Neural cell (in vitro differentiated cells): ENCODE measurements at regions not wholly inside any gene's neighbourhood (a gene's known extent, or its start where the extent isn't known, plus 50 kb on each side); places are given as distances from the start of the nearest gene placed in this dataset.

Experiments
- H2AFZ ChIP-seq: fragments of 200-600, 300-800 bp; sonication (generic), shearing (Covaris generic); 2 replicates; pipeline ENCODE4 v1.6.0; 2014; ENCODE audit warnings: low read depth, mild to moderate bottlenecking, antibody characterized with exemption, low read length, moderate library complexity
- H3F3A ChIP-seq: fragments of 200-600 bp; shearing (Covaris generic); 2 replicates; pipeline ENCODE4 v1.6.1; 2016; ENCODE audit warnings: mild to moderate bottlenecking, moderate library complexity, mixed read lengths, antibody characterized with exemption, low read length; ENCODE audit not compliant: insufficient read depth, poor library complexity, severe bottlenecking
- H3K27ac ChIP-seq: fragments of 200-600, 300-800 bp; sonication (generic), shearing (Covaris generic); 2 replicates; pipeline ENCODE4 v1.5.1; 2014; ENCODE audit warnings: mild to moderate bottlenecking, low read length, moderate library complexity
- H3K27me3 ChIP-seq: fragments of 300-800, 200-600 bp; sonication (generic), shearing (Covaris generic); 2 replicates; pipeline ENCODE4 v1.6.0; 2014; ENCODE audit warnings: mild to moderate bottlenecking, low read depth, low read length, moderate library complexity; ENCODE audit not compliant: insufficient read depth
- H3K36me3 ChIP-seq: fragments of 300-800, 200-600 bp; sonication (generic), shearing (Covaris generic); 2 replicates; pipeline ENCODE4 v1.5.1; 2014; ENCODE audit warnings: mild to moderate bottlenecking, antibody characterized with exemption, low read length, moderate library complexity; ENCODE audit not compliant: insufficient read depth
- H3K4me2 ChIP-seq: fragments of 300-800, 200-600 bp; sonication (generic), shearing (Covaris generic); 2 replicates; pipeline ENCODE4 v1.6.0; 2014; ENCODE audit warnings: mild to moderate bottlenecking, low read length
- H3K4me3 ChIP-seq: fragments of 300-800, 200-600 bp; sonication (generic), shearing (Covaris generic); 2 replicates; pipeline ENCODE4 v1.5.1; 2014; ENCODE audit warnings: mild to moderate bottlenecking, low read length, moderate library complexity
- H3K79me2 ChIP-seq: fragments of 200-600 bp; shearing (Covaris generic); replicated peaks from 2 replicates; pipeline ENCODE4 v1.6.0; 2014; ENCODE audit warnings: mild to moderate bottlenecking, low read length, moderate library complexity; ENCODE audit not compliant: insufficient read depth
- H3K9ac ChIP-seq: fragments of 300-800, 200-600 bp; sonication (generic), shearing (Covaris generic); 2 replicates; pipeline ENCODE4 v1.6.1; 2016; ENCODE audit warnings: mild to moderate bottlenecking, low read length, mixed read lengths
- H3K9me2 ChIP-seq: fragments of 200-600 bp; shearing (Covaris generic); 2 replicates; pipeline ENCODE4 v1.6.1; 2016; ENCODE audit warnings: mild to moderate bottlenecking, low read length, mixed read lengths; ENCODE audit not compliant: insufficient read depth
- H3K9me3 ChIP-seq: fragments of 200-600, 300-800 bp; sonication (generic), shearing (Covaris generic); 2 replicates; pipeline ENCODE4 v1.6.1; 2016; ENCODE audit warnings: mild to moderate bottlenecking, mixed run types, low read length, moderate library complexity, mixed read lengths
- H4K20me1 ChIP-seq: fragments of 200-600 bp; shearing (Covaris generic); 2 replicates; pipeline ENCODE4 v1.6.1; 2016; ENCODE audit warnings: mild to moderate bottlenecking, mixed run types; ENCODE audit not compliant: insufficient read depth
- EP300 ChIP-seq: fragments of 450-650 bp; conservative IDR thresholded peaks from 2 replicates; pipeline ENCODE4 v1.6.1; 2014; ENCODE audit warnings: antibody characterized with exemption, mild to moderate bottlenecking, moderate library complexity; ENCODE audit not compliant: poor library complexity, severe bottlenecking
- EZH2 ChIP-seq: fragments of 200-600, 300-800 bp; shearing (Covaris generic), sonication (generic); IDR thresholded peaks from 2 replicates; pipeline ENCODE4 v1.6.1; 2014; ENCODE audit warnings: antibody characterized with exemption, low read length, borderline replicate concordance, mild to moderate bottlenecking; ENCODE audit not compliant: insufficient read depth, poor library complexity, severe bottlenecking
- MXI1 ChIP-seq: fragments of 450-650 bp; conservative IDR thresholded peaks from 2 replicates; pipeline ENCODE4 v1.6.1; 2014; ENCODE audit warnings: antibody characterized with exemption, mild to moderate bottlenecking; ENCODE audit not compliant: poor library complexity, severe bottlenecking
- POLR2AphosphoS5 ChIP-seq: IDR thresholded peaks from 2 replicates; pipeline ENCODE4 v1.6.1; 2012
- RAD21 ChIP-seq: fragments of 450-650 bp; conservative IDR thresholded peaks from 2 replicates; pipeline ENCODE4 v1.6.1; 2014; ENCODE audit warnings: antibody characterized with exemption, mild to moderate bottlenecking, moderate library complexity
- REST ChIP-seq: IDR thresholded peaks from 2 replicates; pipeline ENCODE4 v1.6.1; 2012; ENCODE audit warnings: borderline replicate concordance
- SMC3 ChIP-seq: fragments of 450-650 bp; conservative IDR thresholded peaks from 2 replicates; pipeline ENCODE4 v1.6.1; 2014; ENCODE audit warnings: antibody characterized with exemption, mild to moderate bottlenecking, moderate library complexity; ENCODE audit not compliant: poor library complexity
- TAF1 ChIP-seq: IDR thresholded peaks from 2 replicates; pipeline ENCODE4 v1.6.1; 2012; ENCODE audit warnings: low read depth
- TF ChIP-seq, protein P1 (sequence below): fragments of 450-650 bp; IDR thresholded peaks from 2 replicates; pipeline ENCODE4 v1.5.1; 2014; ENCODE audit warnings: antibody characterized with exemption, mild to moderate bottlenecking, moderate library complexity; ENCODE audit not compliant: poor library complexity, severe bottlenecking

DNA sequence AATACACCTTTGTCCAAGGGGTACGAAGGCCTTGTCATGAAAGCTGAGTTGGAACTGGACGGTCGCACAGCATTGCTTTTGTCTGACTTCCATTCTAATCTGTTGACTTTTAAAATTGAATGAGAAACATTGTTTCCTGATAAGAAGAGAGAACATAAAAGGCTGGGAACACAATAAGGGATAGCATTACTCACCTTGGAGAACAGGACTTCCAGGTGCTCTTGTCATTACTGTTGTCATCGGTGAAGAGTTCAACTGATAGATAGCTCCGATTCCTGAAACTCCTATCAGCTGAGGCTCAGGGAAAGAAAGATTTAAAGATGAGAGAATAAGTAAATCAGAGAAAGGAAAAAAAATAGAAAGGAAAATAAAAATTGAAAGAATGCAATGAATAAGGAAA, 351.1 kb downstream of the KCNJ2 start:
- no peak for TF ChIP-seq SMC3
- no peak for TF ChIP-seq EP300
- no peak for TF ChIP-seq REST
- no peak for TF ChIP-seq TAF1
- TF ChIP-seq, protein P1, sequence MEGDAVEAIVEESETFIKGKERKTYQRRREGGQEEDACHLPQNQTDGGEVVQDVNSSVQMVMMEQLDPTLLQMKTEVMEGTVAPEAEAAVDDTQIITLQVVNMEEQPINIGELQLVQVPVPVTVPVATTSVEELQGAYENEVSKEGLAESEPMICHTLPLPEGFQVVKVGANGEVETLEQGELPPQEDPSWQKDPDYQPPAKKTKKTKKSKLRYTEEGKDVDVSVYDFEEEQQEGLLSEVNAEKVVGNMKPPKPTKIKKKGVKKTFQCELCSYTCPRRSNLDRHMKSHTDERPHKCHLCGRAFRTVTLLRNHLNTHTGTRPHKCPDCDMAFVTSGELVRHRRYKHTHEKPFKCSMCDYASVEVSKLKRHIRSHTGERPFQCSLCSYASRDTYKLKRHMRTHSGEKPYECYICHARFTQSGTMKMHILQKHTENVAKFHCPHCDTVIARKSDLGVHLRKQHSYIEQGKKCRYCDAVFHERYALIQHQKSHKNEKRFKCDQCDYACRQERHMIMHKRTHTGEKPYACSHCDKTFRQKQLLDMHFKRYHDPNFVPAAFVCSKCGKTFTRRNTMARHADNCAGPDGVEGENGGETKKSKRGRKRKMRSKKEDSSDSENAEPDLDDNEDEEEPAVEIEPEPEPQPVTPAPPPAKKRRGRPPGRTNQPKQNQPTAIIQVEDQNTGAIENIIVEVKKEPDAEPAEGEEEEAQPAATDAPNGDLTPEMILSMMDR, result no peak
- TF ChIP-seq MXI1, result no peak
- no peak for TF ChIP-seq POLR2AphosphoS5
- TF ChIP-seq RAD21, result no peak
- TF ChIP-seq EZH2, result no peak
- H2AFZ ChIP-seq, result no peak overlapping the region
- no peak overlapping the region for H3K4me2 ChIP-seq
- no peak overlapping the region for H3K4me3 ChIP-seq
- no peaks in the 10 kb centered on the region for H3K27me3 ChIP-seq
- no peaks in the 10 kb centered on the region for H3K9me2 ChIP-seq
- H3K9ac ChIP-seq, result no peak overlapping the region
- H4K20me1 ChIP-seq, result no peaks in the 10 kb centered on the region
- H3K27ac ChIP-seq, result no peak overlapping the region
- no peaks in the 10 kb centered on the region for H3K36me3 ChIP-seq
- H3K79me2 ChIP-seq, result no peaks in the 10 kb centered on the region
- no peaks in the 10 kb centered on the region for H3K9me3 ChIP-seq
- H3F3A ChIP-seq, result no peaks in the 10 kb centered on the region

GRCh38 chr17:70520956-70521355, 351.6 kb downstream of the KCNJ2 start:
- H3K27me3 ChIP-seq, result no peaks in the 10 kb centered on the region
- TF ChIP-seq EZH2 (no peak), MXI1 (no peak), REST (no peak)
- H3K27ac ChIP-seq, result no peak overlapping the region
- H3K79me2 ChIP-seq, result no peaks in the 10 kb centered on the region
- H3K9me3 ChIP-seq, result no peaks in the 10 kb centered on the region
- no peaks in the 10 kb centered on the region for H3K9me2 ChIP-seq
- H3K9ac ChIP-seq, result no peak overlapping the region
- H3K36me3 ChIP-seq, result no peaks in the 10 kb centered on the region
- H3K4me3 ChIP-seq, result no peak overlapping the region
- no peak overlapping the region for H2AFZ ChIP-seq
- H3F3A ChIP-seq, result no peaks in the 10 kb centered on the region
- H4K20me1 ChIP-seq, result no peaks in the 10 kb centered on the region
- no peak overlapping the region for H3K4me2 ChIP-seq
